OCI-LY3 (cell line): ENCODE measurements at regions not wholly inside any gene's neighbourhood (a gene's known extent, or its start where the extent isn't known, plus 50 kb on each side); places are given as distances from the start of the nearest gene placed in this dataset.

Experiments
- H2AFZ ChIP-seq: fragments of 200-600, 300-600 bp; shearing (Covaris generic); 2 replicates; pipeline ENCODE4 v1.6.0; 2014; ENCODE audit warnings: antibody characterized with exemption, low read depth, low read length
- H3K27ac ChIP-seq: fragments of 200-600, 300-600 bp; sonication (generic); 2 replicates; pipeline ENCODE4 v1.5.1; 2014; ENCODE audit warnings: mild to moderate bottlenecking, low read length, moderate library complexity, mixed read lengths
- H3K27me3 ChIP-seq: fragments of 200-600, 300-600 bp; sonication (generic); 2 replicates; pipeline ENCODE4 v1.6.1; 2014; ENCODE audit warnings: low read depth, low read length, mixed read lengths
- H3K36me3 ChIP-seq: fragments of 200-600, 300-600 bp; sonication (generic); replicated peaks from 2 replicates; pipeline ENCODE3; 2014; ENCODE audit warnings: low read depth, low read length, mixed read lengths
- H3K4me1 ChIP-seq: fragments of 300-600, 200-600 bp; sonication (generic); 2 replicates; pipeline ENCODE4 v1.6.1; 2014; ENCODE audit warnings: low read length, mixed read lengths
- H3K4me2 ChIP-seq: fragments of 200-600, 300-600 bp; sonication (generic); 2 replicates; pipeline ENCODE4 v1.6.1; 2014; ENCODE audit warnings: low read length, mixed read lengths
- H3K4me3 ChIP-seq: fragments of 300-600, 200-600 bp; sonication (generic); 2 replicates; pipeline ENCODE4 v1.5.1; 2014; ENCODE audit warnings: antibody characterized with exemption, mild to moderate bottlenecking, low read length, moderate library complexity
- H3K79me2 ChIP-seq: fragments of 300-600, 200-600 bp; shearing (Covaris generic); 2 replicates; pipeline ENCODE4 v1.6.1; 2014; ENCODE audit warnings: mild to moderate bottlenecking, low read length, mixed read lengths
- H3K9ac ChIP-seq: fragments of 300-600, 200-600 bp; shearing (Covaris generic); 2 replicates; pipeline ENCODE4 v1.6.0; 2014; ENCODE audit warnings: mild to moderate bottlenecking, low read length, moderate library complexity
- H3K9me3 ChIP-seq: fragments of 200-600, 300-600 bp; shearing (Covaris generic); 2 replicates; pipeline ENCODE4 v1.6.1; 2014; ENCODE audit warnings: low read length, mixed read lengths; ENCODE audit not compliant: insufficient read depth
- H4K20me1 ChIP-seq: fragments of 200-600, 300-600 bp; sonication (generic); 2 replicates; pipeline ENCODE4 v1.6.1; 2016; ENCODE audit warnings: low read length, mixed read lengths; ENCODE audit not compliant: insufficient read depth
- EZH2phosphoT487 ChIP-seq: fragments of 200-600 bp; shearing (Covaris generic); IDR thresholded peaks from 2 replicates; pipeline ENCODE4 v1.6.1; 2018; ENCODE audit warnings: antibody characterized with exemption, mixed run types, low read depth
- TF ChIP-seq, protein P1 (sequence below): fragments of 200-600, 300-600 bp; sonication (generic); IDR thresholded peaks from 2 replicates; pipeline ENCODE4 v1.5.1; 2014; ENCODE audit warnings: antibody characterized with exemption, low read length, low read depth

DNA sequence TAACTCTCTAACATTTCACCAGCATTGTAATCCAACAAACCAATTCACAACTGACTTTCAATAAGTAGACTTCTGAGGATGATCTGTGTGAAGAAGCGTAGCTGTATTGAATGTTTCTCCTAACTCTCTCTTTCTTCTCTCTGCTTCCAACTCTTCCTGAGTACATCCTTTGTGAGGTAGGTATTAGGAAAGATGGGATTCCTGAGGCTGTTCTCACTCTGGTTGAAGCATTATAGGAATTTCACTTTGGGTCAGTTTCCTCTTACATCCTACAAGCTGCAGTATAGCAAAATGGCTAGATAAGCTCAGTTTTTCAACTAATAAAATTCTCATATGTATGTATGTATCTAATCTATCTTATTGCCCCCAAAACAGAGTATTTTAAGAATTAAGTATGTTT, 702.8 kb downstream of the CETN3 start:
- Histone ChIP-seq H3K27me3 (no peaks in the 10 kb centered on the region), H3K9me3 (no peaks in the 10 kb centered on the region), H3K4me2 (no peak overlapping the region), H3K36me3 (no peaks in the 10 kb centered on the region), H4K20me1 (no peaks in the 10 kb centered on the region), H3K9ac (no peak overlapping the region), H3K27ac (no peak overlapping the region), H3K79me2 (no peaks in the 10 kb centered on the region), H3K4me3 (no peak overlapping the region), H2AFZ (no peak overlapping the region), H3K4me1 (no peaks in the 10 kb centered on the region)
- TF ChIP-seq, protein P1, sequence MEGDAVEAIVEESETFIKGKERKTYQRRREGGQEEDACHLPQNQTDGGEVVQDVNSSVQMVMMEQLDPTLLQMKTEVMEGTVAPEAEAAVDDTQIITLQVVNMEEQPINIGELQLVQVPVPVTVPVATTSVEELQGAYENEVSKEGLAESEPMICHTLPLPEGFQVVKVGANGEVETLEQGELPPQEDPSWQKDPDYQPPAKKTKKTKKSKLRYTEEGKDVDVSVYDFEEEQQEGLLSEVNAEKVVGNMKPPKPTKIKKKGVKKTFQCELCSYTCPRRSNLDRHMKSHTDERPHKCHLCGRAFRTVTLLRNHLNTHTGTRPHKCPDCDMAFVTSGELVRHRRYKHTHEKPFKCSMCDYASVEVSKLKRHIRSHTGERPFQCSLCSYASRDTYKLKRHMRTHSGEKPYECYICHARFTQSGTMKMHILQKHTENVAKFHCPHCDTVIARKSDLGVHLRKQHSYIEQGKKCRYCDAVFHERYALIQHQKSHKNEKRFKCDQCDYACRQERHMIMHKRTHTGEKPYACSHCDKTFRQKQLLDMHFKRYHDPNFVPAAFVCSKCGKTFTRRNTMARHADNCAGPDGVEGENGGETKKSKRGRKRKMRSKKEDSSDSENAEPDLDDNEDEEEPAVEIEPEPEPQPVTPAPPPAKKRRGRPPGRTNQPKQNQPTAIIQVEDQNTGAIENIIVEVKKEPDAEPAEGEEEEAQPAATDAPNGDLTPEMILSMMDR = no peak
- no peak for TF ChIP-seq EZH2phosphoT487

- TF ChIP-seq EZH2phosphoT487 = no peak
- TF ChIP-seq, protein P1 = no peak
- H3K36me3 ChIP-seq = no peaks in the 10 kb centered on the region
- H3K27me3 ChIP-seq = no peaks in the 10 kb centered on the region
- H3K9me3 ChIP-seq = no peaks in the 10 kb centered on the region
- H3K4me3 ChIP-seq = no peak overlapping the region
- no peaks in the 10 kb centered on the region for H3K79me2 ChIP-seq
- H2AFZ ChIP-seq = no peak overlapping the region
- no peaks in the 10 kb centered on the region for H3K4me1 ChIP-seq
- H4K20me1 ChIP-seq = no peaks in the 10 kb centered on the region
- no peak overlapping the region for H3K9ac ChIP-seq
- no peak overlapping the region for H3K27ac ChIP-seq
- no peak overlapping the region for H3K4me2 ChIP-seq
These were observed 705.7 kb downstream of the CETN3 start for GRCh38 chr5:89703817-89704216.

- Histone ChIP-seq H3K4me1 (peaks cover 4% of the 10 kb centered on the region), H3K9me3 (no peaks in the 10 kb centered on the region), H3K27ac (no peak overlapping the region), H2AFZ (no peak overlapping the region), H3K27me3 (no peaks in the 10 kb centered on the region), H3K4me2 (no peak overlapping the region), H3K36me3 (no peaks in the 10 kb centered on the region), H3K79me2 (no peaks in the 10 kb centered on the region), H3K9ac (no peak overlapping the region), H4K20me1 (no peaks in the 10 kb centered on the region), H3K4me3 (no peak overlapping the region)
- TF ChIP-seq, protein P1 = no peak
- TF ChIP-seq EZH2phosphoT487 = no peak
These were observed 711.5 kb downstream of the CETN3 start for GRCh38 chr5:89698028-89698427.

DNA sequence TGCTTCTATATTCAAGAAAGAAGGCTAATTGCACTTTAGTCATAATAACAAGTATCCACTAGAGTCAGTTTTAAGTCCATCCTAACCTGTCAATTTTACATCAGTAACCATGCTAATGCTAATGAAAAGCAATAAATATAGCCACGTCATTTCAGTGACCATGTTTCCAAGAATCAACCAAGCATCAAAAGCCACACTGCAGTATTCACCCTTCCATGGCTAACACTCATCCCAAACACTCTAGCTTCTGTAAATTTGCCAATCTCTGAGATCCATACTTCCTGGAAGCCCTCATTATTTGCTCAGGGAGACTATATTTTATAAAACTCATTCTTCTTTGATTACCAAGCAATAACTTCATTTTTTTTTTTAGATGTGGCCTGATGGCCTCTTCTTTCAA, 712.0 kb downstream of the CETN3 start:
- TF ChIP-seq EZH2phosphoT487 = no peak
- H3K36me3 ChIP-seq = no peaks in the 10 kb centered on the region
- no peaks in the 10 kb centered on the region for H3K27me3 ChIP-seq
- H4K20me1 ChIP-seq = no peaks in the 10 kb centered on the region
- no peak overlapping the region for H3K27ac ChIP-seq
- H3K9me3 ChIP-seq = no peaks in the 10 kb centered on the region
- no peak overlapping the region for H3K4me3 ChIP-seq
- no peak overlapping the region for H3K9ac ChIP-seq
- H3K4me2 ChIP-seq = no peak overlapping the region
- no peaks in the 10 kb centered on the region for H3K79me2 ChIP-seq
- peaks cover 4% of the 10 kb centered on the region for H3K4me1 ChIP-seq
- H2AFZ ChIP-seq = no peak overlapping the region

DNA sequence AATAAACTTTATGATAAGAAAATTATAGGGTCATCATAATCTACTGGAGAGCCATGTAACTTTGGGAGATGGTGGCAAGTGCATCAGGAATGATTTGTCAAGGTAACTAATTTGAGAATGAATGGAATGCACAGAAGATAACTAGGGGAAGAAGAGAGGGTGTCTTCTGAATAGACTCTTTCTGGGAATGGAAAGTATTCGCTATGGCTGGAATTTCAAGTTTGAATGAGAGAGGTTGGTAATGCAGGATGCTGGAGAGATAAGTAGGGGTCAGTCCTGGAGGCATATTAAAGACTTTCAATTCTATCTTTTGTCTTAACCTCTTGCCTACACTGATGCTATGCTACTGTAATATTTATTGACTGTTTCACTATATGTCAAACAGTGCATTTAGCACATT, 714.2 kb downstream of the CETN3 start:
- H3K4me1 ChIP-seq = peaks cover 7% of the 10 kb centered on the region
- H3K4me2 ChIP-seq = no peak overlapping the region
- no peak overlapping the region for H3K9ac ChIP-seq
- TF ChIP-seq, protein P1 = no peak
- TF ChIP-seq EZH2phosphoT487 = no peak
- H3K4me3 ChIP-seq = no peak overlapping the region
- H3K27ac ChIP-seq = no peak overlapping the region
- no peak overlapping the region for H2AFZ ChIP-seq
- no peaks in the 10 kb centered on the region for H3K79me2 ChIP-seq
- H3K9me3 ChIP-seq = no peaks in the 10 kb centered on the region
- no peaks in the 10 kb centered on the region for H4K20me1 ChIP-seq
- H3K27me3 ChIP-seq = no peaks in the 10 kb centered on the region
- H3K36me3 ChIP-seq = no peaks in the 10 kb centered on the region
